KOPT-K1 (cell line): ENCODE measurements at regions not wholly inside any gene's neighbourhood (a gene's known extent, or its start where the extent isn't known, plus 50 kb on each side); places are given as distances from the start of the nearest gene placed in this dataset.

Experiments used
- H3K27ac ChIP-seq: fragments of 200-600 bp; sonication (generic); 2 replicates; pipeline ENCODE4 v1.5.1; 2016; ENCODE audit warnings: antibody characterized with exemption, mild to moderate bottlenecking, low read depth, low read length; ENCODE audit not compliant: poor library complexity, severe bottlenecking
- H3K36me3 ChIP-seq: fragments of 200-600 bp; sonication (generic); 2 replicates; pipeline ENCODE4 v1.5.1; 2017; ENCODE audit warnings: antibody characterized with exemption, mild to moderate bottlenecking, low read length, moderate library complexity; ENCODE audit not compliant: insufficient read depth
- H3K9me3 ChIP-seq: fragments of 200-600 bp; sonication (generic); 2 replicates; pipeline ENCODE4 v1.5.1; 2017; ENCODE audit warnings: antibody characterized with exemption, low read length, mild to moderate bottlenecking; ENCODE audit not compliant: insufficient read depth, poor library complexity, severe bottlenecking

DNA sequence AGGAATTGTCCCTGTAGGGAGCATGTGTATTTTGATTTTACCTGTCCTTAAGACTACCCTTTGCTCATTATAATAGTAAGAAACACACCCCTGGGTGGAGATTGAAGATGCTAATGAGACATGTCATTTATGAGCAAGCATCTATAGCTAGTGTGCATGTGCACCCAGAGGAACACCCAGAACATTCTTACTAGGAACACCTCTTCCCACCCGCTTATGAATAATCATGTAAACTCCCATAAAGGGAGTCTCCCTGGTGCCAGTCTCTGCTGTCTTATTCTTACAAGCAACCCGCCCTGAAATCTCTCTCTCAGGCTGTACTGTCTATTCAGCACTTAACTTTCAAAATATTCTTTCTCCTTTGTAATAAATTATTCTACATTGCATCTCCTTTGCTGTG is 1227.3 kb downstream of the ROBO1 start:
- H3K36me3 ChIP-seq: no peaks in the 10 kb centered on the region
- no peaks in the 10 kb centered on the region for H3K9me3 ChIP-seq
- no peak overlapping the region for H3K27ac ChIP-seq

DNA sequence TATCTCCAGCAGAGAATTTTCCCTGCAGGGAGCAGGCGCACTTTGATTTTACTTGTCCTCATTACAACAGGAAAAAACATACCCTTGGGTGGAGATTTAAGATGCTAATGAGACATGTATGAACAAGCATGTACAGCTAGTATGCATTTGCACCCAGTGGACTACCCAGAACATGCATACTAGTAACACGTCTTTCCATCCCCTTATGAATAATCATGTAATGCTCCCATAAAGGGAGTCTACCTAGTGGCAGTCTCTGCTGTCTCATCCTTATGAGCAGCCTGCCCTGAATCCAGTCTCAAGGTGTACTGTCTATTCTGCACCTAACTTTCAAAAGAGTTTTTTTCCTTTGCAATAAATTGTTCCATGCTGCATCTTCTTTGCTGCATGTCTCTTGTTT is 1222.0 kb downstream of the ROBO1 start:
- Histone ChIP-seq H3K27ac (no peak overlapping the region), H3K9me3 (no peaks in the 10 kb centered on the region), H3K36me3 (no peaks in the 10 kb centered on the region)
